Urinary bladder (tissue), 3 donors: ENCODE measurements at regions not wholly inside any gene's neighbourhood (a gene's known extent, or its start where the extent isn't known, plus 50 kb on each side); places are given as distances from the start of the nearest gene placed in this dataset.

Experiments
- DNase-seq: peaks from one replicate; pipeline ENCODE4 v3.0.0-alpha.2; 2015; ENCODE audit errors: extremely low spot score
- H3K27ac ChIP-seq: one replicate; pipeline ENCODE4 v1.5.1; 2013; ENCODE audit warnings: low read depth, mild to moderate bottlenecking, moderate library complexity
- H3K36me3 ChIP-seq: one replicate; pipeline ENCODE4 v1.6.1; 2013; ENCODE audit warnings: mild to moderate bottlenecking, moderate library complexity; ENCODE audit not compliant: insufficient read depth
- H3K4me1 ChIP-seq: one replicate; pipeline ENCODE4 v1.6.1; 2013; ENCODE audit warnings: mild to moderate bottlenecking, moderate library complexity; ENCODE audit not compliant: insufficient read depth
- H3K4me3 ChIP-seq: one replicate; pipeline ENCODE4 v1.5.1; 2013; ENCODE audit warnings: low read depth, low read length
- WGBS: extraction: QIAGEN DNeasy Blood & Tissue Kit; methylation state at CpG from one replicate; pipeline ENCODE4 v1.1.7; 2013; 5-methylcytosine and 5-hydroxymethylcytosine counted together
- donor health status: healthy with polysubstance abuse.
- donor health status: healthy.

- no peak for DNase-seq
- Histone ChIP-seq H3K27ac (no peak overlapping the region), H3K4me3 (no peak overlapping the region), H3K4me1 (peaks cover 1% of the 10 kb centered on the region), H3K36me3 (no peaks in the 10 kb centered on the region)
- WGBS = 96% methylated on average over 3 of the region's 3 CpGs
Observed at GRCh38 chr10:62453274-62453673, 79.1 kb downstream of the ZNF365 start.

- DNase-seq = no peak
- WGBS = 49% methylated on average over 3 of the region's 3 CpGs
- H3K4me3 ChIP-seq = no peak overlapping the region
- peaks cover 1% of the 10 kb centered on the region for H3K4me1 ChIP-seq
- H3K36me3 ChIP-seq = no peaks in the 10 kb centered on the region
- no peak overlapping the region for H3K27ac ChIP-seq
Observed at GRCh38 chr10:62454687-62455397, 80.7 kb downstream of the ZNF365 start.

GRCh38 chr10:62456611-62457101 is 82.5 kb downstream of the ZNF365 start:
- Histone ChIP-seq H3K4me3 (no peak overlapping the region), H3K36me3 (no peaks in the 10 kb centered on the region), H3K4me1 (peaks cover 1% of the 10 kb centered on the region), H3K27ac (no peak overlapping the region)
- DNase-seq = no peak
- WGBS = 87% methylated on average over 5 of the region's 5 CpGs

DNA sequence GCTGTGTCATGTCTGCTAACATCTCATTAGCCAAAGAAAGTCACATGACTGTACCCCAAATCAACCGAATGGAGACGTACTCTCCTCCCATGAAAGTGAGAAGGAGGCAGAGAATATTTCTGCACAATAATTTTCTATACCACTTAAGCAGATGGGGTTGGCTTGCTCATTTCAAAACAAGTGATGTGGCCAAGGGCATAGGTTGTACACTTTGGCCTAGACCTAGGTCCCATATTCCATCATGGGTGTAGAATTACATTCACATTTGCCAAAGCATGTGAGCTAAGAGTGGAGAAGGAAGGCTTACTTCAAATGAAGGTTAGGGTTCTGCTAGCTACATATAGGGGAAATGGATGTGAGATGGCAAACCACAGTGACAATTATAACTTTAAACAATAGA is 83.0 kb downstream of the ZNF365 start:
- H3K27ac ChIP-seq = no peak overlapping the region
- no peak for DNase-seq
- 97% methylated on average over 2 of the region's 2 CpGs for WGBS
- no peak overlapping the region for H3K4me3 ChIP-seq
- H3K36me3 ChIP-seq = no peaks in the 10 kb centered on the region
- H3K4me1 ChIP-seq = peaks cover 1% of the 10 kb centered on the region

DNA sequence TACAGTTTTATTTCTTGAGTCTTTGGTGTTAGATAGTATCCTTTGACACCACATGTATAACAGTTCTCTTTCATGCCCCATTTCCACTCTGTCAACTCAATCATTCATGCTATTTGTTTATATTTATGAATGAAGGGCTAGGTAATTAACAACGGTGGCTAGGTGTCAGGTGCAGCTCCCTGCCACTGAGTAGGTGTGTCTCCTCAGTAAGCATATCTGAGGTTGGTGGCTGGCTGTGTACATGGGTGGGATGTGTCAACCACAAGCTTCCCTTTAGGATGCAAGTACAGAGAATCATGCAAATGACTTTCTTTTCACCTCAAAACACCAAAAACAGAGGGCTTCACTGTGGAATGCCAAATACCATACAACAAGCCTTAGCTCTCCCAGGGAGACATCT is 83.4 kb downstream of the ZNF365 start:
- peaks cover 1% of the 10 kb centered on the region for H3K4me1 ChIP-seq
- no peaks in the 10 kb centered on the region for H3K36me3 ChIP-seq
- no peak for DNase-seq
- no peak overlapping the region for H3K27ac ChIP-seq
- H3K4me3 ChIP-seq = no peak overlapping the region
- WGBS = 82% methylated on average over 1 of the region's 1 CpG

- Histone ChIP-seq H3K36me3 (no peaks in the 10 kb centered on the region), H3K27ac (no peak overlapping the region), H3K4me1 (peaks cover 3% of the 10 kb centered on the region), H3K4me3 (no peak overlapping the region)
- peak; percentile 63 for DNase-seq
- WGBS = 15% methylated on average over 1 of the region's 1 CpG
Observed at GRCh38 chr10:62459072-62459471, 84.9 kb downstream of the ZNF365 start.

- no peak overlapping the region for H3K4me3 ChIP-seq
- no peak overlapping the region for H3K27ac ChIP-seq
- no peaks in the 10 kb centered on the region for H3K36me3 ChIP-seq
- DNase-seq = no peak
- H3K4me1 ChIP-seq = peaks cover 3% of the 10 kb centered on the region
- 98% methylated on average over 3 of the region's 3 CpGs for WGBS
Observed at GRCh38 chr10:62459500-62459899, 85.3 kb downstream of the ZNF365 start.

GRCh38 chr10:62460393-62460792 is 86.2 kb downstream of the ZNF365 start:
- no peak for DNase-seq
- 95% methylated on average over 2 of the region's 2 CpGs for WGBS
- Histone ChIP-seq H3K36me3 (no peaks in the 10 kb centered on the region), H3K4me3 (no peak overlapping the region), H3K4me1 (peaks cover 1% of the 10 kb centered on the region), H3K27ac (no peak overlapping the region)

- DNase-seq = no peak
- 73% methylated on average over 8 of the region's 8 CpGs for WGBS
- Histone ChIP-seq H3K27ac (no peak overlapping the region), H3K36me3 (no peaks in the 10 kb centered on the region), H3K4me1 (peaks cover 1% of the 10 kb centered on the region), H3K4me3 (no peak overlapping the region)
Observed at GRCh38 chr10:62461120-62461519, 87.0 kb downstream of the ZNF365 start.

- Histone ChIP-seq H3K4me3 (no peak overlapping the region), H3K4me1 (peaks cover 1% of the 10 kb centered on the region), H3K27ac (no peak overlapping the region), H3K36me3 (no peaks in the 10 kb centered on the region)
- 99% methylated on average over 1 of the region's 1 CpG for WGBS
- no peak for DNase-seq
Observed at GRCh38 chr10:62462461-62462860, 88.3 kb downstream of the ZNF365 start.

DNA sequence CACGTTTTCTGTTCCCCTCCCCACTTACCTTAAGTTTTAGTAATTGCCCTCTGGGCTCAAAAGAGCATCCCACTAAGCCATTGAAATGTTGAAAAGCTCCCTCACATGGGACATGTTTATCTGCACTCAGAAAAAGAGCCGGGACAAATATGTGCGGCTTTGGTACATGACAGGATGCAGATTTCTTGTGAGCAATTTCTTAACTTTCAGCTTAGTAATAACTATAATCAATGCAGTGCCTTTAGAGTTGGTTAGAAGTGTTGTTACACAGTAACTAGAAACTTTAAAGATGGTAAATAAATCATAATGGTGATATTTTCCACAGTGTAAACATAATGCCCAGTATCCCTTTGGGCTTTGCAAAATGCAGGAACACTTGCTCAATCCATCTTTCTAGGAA is 89.2 kb downstream of the ZNF365 start:
- no peaks in the 10 kb centered on the region for H3K36me3 ChIP-seq
- H3K4me3 ChIP-seq = no peak overlapping the region
- H3K27ac ChIP-seq = no peak overlapping the region
- WGBS = 70% methylated on average over 3 of the region's 3 CpGs
- H3K4me1 ChIP-seq = peaks cover 1% of the 10 kb centered on the region
- no peak for DNase-seq

DNA sequence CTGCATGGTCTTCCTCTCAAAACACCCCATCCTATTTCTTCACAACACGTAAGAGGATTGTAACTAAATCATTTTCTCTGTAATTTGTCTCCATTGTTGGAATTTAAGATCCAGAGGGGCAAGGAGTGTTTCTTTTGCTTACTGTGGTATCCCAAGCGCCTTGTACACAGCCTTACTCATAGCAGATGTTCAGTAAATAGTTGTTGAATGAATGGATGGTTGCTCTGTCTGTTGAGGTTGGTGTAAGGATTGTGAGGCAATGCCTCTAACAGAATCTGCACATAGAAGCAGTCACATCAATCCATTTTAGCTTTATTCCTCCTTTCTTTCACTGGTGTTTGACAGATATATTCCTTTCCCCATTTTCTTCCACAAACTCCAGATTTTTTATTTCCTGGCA is 90.1 kb downstream of the ZNF365 start:
- no peak overlapping the region for H3K27ac ChIP-seq
- no peaks in the 10 kb centered on the region for H3K36me3 ChIP-seq
- H3K4me1 ChIP-seq = peaks cover 1% of the 10 kb centered on the region
- 93% methylated on average over 2 of the region's 2 CpGs for WGBS
- no peak overlapping the region for H3K4me3 ChIP-seq
- DNase-seq = no peak

GRCh38 chr10:62466590-62466989 is 92.4 kb downstream of the ZNF365 start:
- DNase-seq = no peak
- H3K27ac ChIP-seq = no peak overlapping the region
- no peaks in the 10 kb centered on the region for H3K36me3 ChIP-seq
- H3K4me3 ChIP-seq = no peak overlapping the region
- 97% methylated on average over 1 of the region's 1 CpG for WGBS
- H3K4me1 ChIP-seq = peaks cover 1% of the 10 kb centered on the region

DNA sequence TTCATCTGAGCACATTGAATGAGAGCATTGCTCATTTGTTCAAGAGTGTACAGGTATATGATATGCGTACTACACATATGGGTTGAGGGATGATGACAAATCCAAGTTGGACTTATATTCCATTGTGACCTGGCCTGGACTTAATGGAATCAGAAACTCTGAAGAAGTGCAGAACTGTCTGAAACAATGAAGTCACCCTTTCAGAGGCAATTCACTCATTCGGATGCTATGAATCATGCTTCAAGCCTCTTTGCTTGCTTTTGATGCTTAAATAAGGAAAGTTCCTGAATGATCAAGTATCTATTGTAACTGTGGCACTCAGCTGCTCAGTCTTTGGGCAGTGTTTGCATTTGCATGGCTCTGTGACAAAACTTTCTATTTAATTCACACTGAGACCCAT is 93.4 kb downstream of the ZNF365 start:
- DNase-seq = no peak
- no peak overlapping the region for H3K27ac ChIP-seq
- no peak overlapping the region for H3K4me3 ChIP-seq
- H3K36me3 ChIP-seq = no peaks in the 10 kb centered on the region
- peaks cover 1% of the 10 kb centered on the region for H3K4me1 ChIP-seq
- WGBS = 94% methylated on average over 2 of the region's 2 CpGs

DNA sequence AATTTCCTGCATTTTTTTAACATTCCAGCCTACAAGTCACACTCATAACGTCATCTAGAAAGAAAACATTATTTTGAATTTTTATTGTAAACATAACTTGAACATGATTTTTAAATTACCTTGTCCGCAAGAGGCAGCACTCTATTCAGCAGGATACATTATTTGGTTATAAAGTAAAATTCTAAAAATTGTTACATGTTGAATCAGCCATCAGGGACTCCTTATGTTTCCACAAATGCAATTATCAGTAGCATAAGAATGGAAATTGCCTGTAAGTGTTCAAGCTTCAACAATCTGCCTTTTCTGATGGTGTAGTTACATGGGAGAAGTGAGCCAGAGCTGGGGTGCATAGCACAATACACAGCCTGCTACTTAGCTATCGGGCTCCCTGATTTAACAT is 97.5 kb downstream of the ZNF365 start:
- Histone ChIP-seq H3K27ac (no peak overlapping the region), H3K36me3 (no peaks in the 10 kb centered on the region), H3K4me1 (no peaks in the 10 kb centered on the region), H3K4me3 (no peak overlapping the region)
- 81% methylated on average over 3 of the region's 3 CpGs for WGBS
- DNase-seq = no peak
